Heart right ventricle (tissue), 16 donors: ENCODE measurements at regions not wholly inside any gene's neighbourhood (a gene's known extent, or its start where the extent isn't known, plus 50 kb on each side); places are given as distances from the start of the nearest gene placed in this dataset.

Experiments
- ATAC-seq, 8 donors: fragments of 200-7000 bp; cut with Tn5 transposase; one replicate each; pipeline ENCODE4 v1.9.1; 2020; ENCODE audit warnings: mild to moderate bottlenecking in 8 of 8, moderate library complexity in 8 of 8, moderate number of reproducible peaks in 1 of 8
- DNase-seq, 2 donors: peaks; one replicate each; pipeline ENCODE4 v3.0.0-alpha.2; 2020
- H3K27ac ChIP-seq, 10 donors: fragments of 200-600 bp; sonication (generic) in 2 of 10; one replicate each; pipeline versions ENCODE4 v1.5.0 to v1.8.0; 2020 to 2022; ENCODE audit warnings: mild to moderate bottlenecking in 3 of 10
- H3K27me3 ChIP-seq, 7 donors: fragments of 200-600 bp; one replicate each; pipeline ENCODE4 v1.8.0; 2021 to 2022; ENCODE audit warnings: mild to moderate bottlenecking in 2 of 7
- H3K36me3 ChIP-seq, 9 donors: fragments of 200-600 bp; sonication (generic) in 1 of 9; one replicate each; pipeline versions ENCODE4 v1.5.0 to v1.8.0; 2020 to 2022; ENCODE audit warnings: mild to moderate bottlenecking in 2 of 9
- H3K4me1 ChIP-seq, 9 donors: fragments of 200-600 bp; sonication (generic) in 1 of 9; one replicate each; pipeline versions ENCODE4 v1.5.0 to v1.8.0; 2020 to 2022; ENCODE audit warnings: mild to moderate bottlenecking in 4 of 9
- H3K4me3 ChIP-seq, 10 donors: fragments of 200-600 bp; sonication (generic) in 2 of 10; one replicate each; pipeline versions ENCODE4 v1.5.0 to v1.8.0; 2020 to 2022; ENCODE audit warnings: mild to moderate bottlenecking in 7 of 10, moderate library complexity in 2 of 10
- H3K9me3 ChIP-seq, 11 donors: fragments of 200-600 bp in 10 of 11; sonication (generic) in 2 of 11; one replicate each; pipeline versions ENCODE4 v1.5.0 to v1.8.0; 2013 to 2022; ENCODE audit warnings: mild to moderate bottlenecking in 2 of 11, control low read depth in 1 of 11, moderate library complexity in 1 of 11
- CTCF ChIP-seq, 9 donors: fragments of 200-600 bp; sonication (generic) in 2 of 9; IDR thresholded peaks; one replicate each; pipeline versions ENCODE4 v1.5.0 to v1.8.0; 2021 to 2022; ENCODE audit warnings: antibody characterized with exemption in 9 of 9, mild to moderate bottlenecking in 5 of 9, moderate library complexity in 1 of 9
- WGBS, 2 donors: extraction: QIAGEN DNeasy Blood & Tissue Kit; methylation state at CpG; one replicate each; pipeline ENCODE4 v1.1.7; 2013; ENCODE audit warnings: inconsistent platforms in 1 of 2; 5-methylcytosine and 5-hydroxymethylcytosine counted together
- intact Hi-C, 10 donors: fragments of 100-400 bp; cut with DNase I; formaldehyde crosslinking; loops; one replicate each; pipeline versions ENCODE4 v1.11.1 to v1.14.2; 2022
- donor health status: Arrhythmogenic right ventricular cardiomyopathy.
- donor health status: ischemic (EF 13 %, LVEDD 7.1; RV severe dilation, severe dysfunction).
- donor health status: healthy with polysubstance abuse.
- donor health status: DM: no; HTN: yes; CAD: no.
- donor health status: DM: no; HTN: no; CAD: no.
- donor health status: ischemic (EF 25% LVEDD 6.9; RV normal size, moderate dysfunction).
- donor health status: ischemic (EF 25% LVEDD 5.7; RV mildly dilated, moderate dysfunction).
- donor health status: healthy.
- donor health status: DM: yes; HTN: yes; CAD: no.
- donor health status: Ischemic cardiomyopathy.
- donor health status: ischemic (EF 35%, LVEDD 5.7; RV mildly dilated, moderate dysfunction).
- donor health status: nonischemic (EF 11% LVEDD 7.7; RV severe dilation, severe dysfunction).
- donor health status: DM: yes; HTN: yes; CAD: no.
- donor health status: PGD.
- donor health status: ischemic (EF 29% LVEDD 5.4; RV normal size, mild dysfunction).
- donor health status: nonischemic (EF 23%, LVEDD 6.1; RV moderate dilation, normal function).

GRCh38 chr12:127726671-127727315 is 540.2 kb upstream of the TMEM132C start:
- WGBS, 2 donors = 60 to 68% methylated on average over 9 of the region's 9 CpGs
- ATAC-seq (peak in 1 of 8 donors; percentile 41), DNase-seq (no peak)
- Histone ChIP-seq H3K27ac (no peak overlapping the region), H3K36me3 (no peaks in the 10 kb centered on the region), H3K4me3 (no peak overlapping the region), H3K4me1 (no peaks in the 10 kb centered on the region), H3K9me3 (peaks cover 0 to 7% (median 0%) of the 10 kb centered on the region in 11 donors), H3K27me3 (no peaks in the 10 kb centered on the region)
- TF ChIP-seq CTCF (IDR thresholded peaks at IDR 0.05) = no peak
- intact Hi-C loops = no loop called here

GRCh38 chr12:127728285-127728684 is 538.7 kb upstream of the TMEM132C start:
- no peak overlapping the region for H3K4me3 ChIP-seq
- intact Hi-C loops = no loop called here
- H3K36me3 ChIP-seq = no peaks in the 10 kb centered on the region
- ATAC-seq (no peak), DNase-seq (no peak)
- peaks cover 0 to 7% (median 0%) of the 10 kb centered on the region in 11 donors for H3K9me3 ChIP-seq
- no peak overlapping the region for H3K27ac ChIP-seq
- TF ChIP-seq CTCF (IDR thresholded peaks at IDR 0.05) = no peak
- H3K4me1 ChIP-seq = no peaks in the 10 kb centered on the region
- 72 to 78% methylated on average over 3 of the region's 3 CpGs for WGBS, 2 donors
- no peaks in the 10 kb centered on the region for H3K27me3 ChIP-seq

GRCh38 chr12:127728729-127729128 is 538.2 kb upstream of the TMEM132C start:
- 80 to 89% methylated on average over 5 of the region's 5 CpGs for WGBS, 2 donors
- DNase-seq = no peak

GRCh38 chr12:127729381-127729780 is 537.6 kb upstream of the TMEM132C start:
- H3K27ac ChIP-seq = no peak overlapping the region
- TF ChIP-seq CTCF (IDR thresholded peaks at IDR 0.05) = no peak
- 78 to 87% methylated on average over 1 of the region's 1 CpG for WGBS, 2 donors
- ATAC-seq (no peak), DNase-seq (no peak)
- peaks cover 0 to 7% (median 0%) of the 10 kb centered on the region in 11 donors for H3K9me3 ChIP-seq
- intact Hi-C loops = no loop called here
- H3K27me3 ChIP-seq = peaks cover 0 to 1% (median 0%) of the 10 kb centered on the region in 7 donors
- H3K36me3 ChIP-seq = no peaks in the 10 kb centered on the region
- no peaks in the 10 kb centered on the region for H3K4me1 ChIP-seq
- no peak overlapping the region for H3K4me3 ChIP-seq

More at GRCh38 chr12:127728729-127729128, 538.2 kb upstream of the TMEM132C start:
- H3K36me3 ChIP-seq = no peaks in the 10 kb centered on the region
- no peak overlapping the region for H3K4me3 ChIP-seq
- intact Hi-C loops = no loop called here
- H3K9me3 ChIP-seq = peaks cover 0 to 7% (median 0%) of the 10 kb centered on the region in 11 donors
- H3K27ac ChIP-seq = no peak overlapping the region
- H3K4me1 ChIP-seq = no peaks in the 10 kb centered on the region
- no peak for ATAC-seq
- no peak for TF ChIP-seq CTCF (IDR thresholded peaks at IDR 0.05)
- no peaks in the 10 kb centered on the region for H3K27me3 ChIP-seq
